ENCODE measurements at regions not wholly inside any gene's neighbourhood (a gene's known extent, or its start where the extent isn't known, plus 50 kb on each side); places are given as distances from the start of the nearest gene placed in this dataset.

DNA sequence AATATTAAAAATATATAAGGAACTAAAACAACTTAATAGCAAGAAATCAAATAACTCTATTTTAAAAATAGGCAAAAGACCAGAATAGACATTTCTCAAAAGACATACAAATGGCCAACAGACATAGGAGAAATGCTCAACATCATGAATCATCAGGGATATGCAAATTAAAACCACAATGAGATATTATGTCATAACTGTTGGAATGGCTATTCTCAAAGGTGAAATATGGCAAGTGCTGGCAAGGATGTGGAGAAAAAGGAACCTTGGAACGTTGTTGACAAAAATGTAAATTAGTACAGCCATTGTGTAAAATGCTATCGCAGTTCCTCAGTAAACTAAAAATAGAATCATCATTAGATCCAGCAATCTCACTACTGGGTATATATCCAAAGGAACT lies 468.5 kb downstream of the NFIB start:
- no peak overlapping the region for H3K9ac ChIP-seq (ENCODE audit: low read length)
- H3K79me1 ChIP-seq (ENCODE audit: low read length): no peaks in the 10 kb centered on the region
- H2AFZ ChIP-seq (ENCODE audit: insufficient read depth, low read length, poor library complexity): no peak overlapping the region
- H4K8ac ChIP-seq (ENCODE audit: low read depth, low read length): no peak overlapping the region
- no peak overlapping the region for H4K91ac ChIP-seq (ENCODE audit: low read depth, low read length)
- H3K23ac ChIP-seq (ENCODE audit: low read length): no peak overlapping the region
- no peaks in the 10 kb centered on the region for H3K9me3 ChIP-seq (ENCODE audit: insufficient read depth, low read depth, low read length)
- no peak overlapping the region for H2BK5ac ChIP-seq (ENCODE audit: low read depth, low read length, poor library complexity)
- no peaks in the 10 kb centered on the region for H3K36me3 ChIP-seq (ENCODE audit: control insufficient read depth in 1 of 2, insufficient read depth in 2 of 2, low read length in 2 of 2)
- H3K79me2 ChIP-seq (ENCODE audit: control insufficient read depth, insufficient read depth, low read length, poor library complexity): no peaks in the 10 kb centered on the region
- no peak overlapping the region for H4K12ac ChIP-seq (ENCODE audit: low read depth, low read length)
- no peak overlapping the region for H3K18ac ChIP-seq (ENCODE audit: low read length)
- H2BK120ac ChIP-seq (ENCODE audit: insufficient read depth, low read length, poor library complexity): no peak overlapping the region
- no peak for DNase-seq
- H2AK5ac ChIP-seq (ENCODE audit: low read length): no peak overlapping the region
- H3K27ac ChIP-seq (ENCODE audit: low read depth, low read length): no peak overlapping the region
- H2BK12ac ChIP-seq (ENCODE audit: low read length): no peak overlapping the region
- H3K4me3 ChIP-seq (ENCODE audit: low read depth, low read length): no peak overlapping the region
- H3K4me1 ChIP-seq (ENCODE audit: control insufficient read depth in 1 of 2, insufficient read depth in 2 of 2, low read length in 2 of 2): peaks cover 3 to 5% of the 10 kb centered on the region in 2 experiments
- no peaks in the 10 kb centered on the region for H3K27me3 ChIP-seq (ENCODE audit: insufficient read depth, low read length)
- no peak overlapping the region for H3K14ac ChIP-seq (ENCODE audit: low read length)
- WGBS (ENCODE audit: extremely low coverage, insufficient coverage, insufficient read length): no CpG with 5 or more reads among the region's 2 CpGs
- H3K4ac ChIP-seq (ENCODE audit: low read depth, low read length): no peak overlapping the region
- no peak overlapping the region for H3K4me2 ChIP-seq (ENCODE audit: low read length)

DNA sequence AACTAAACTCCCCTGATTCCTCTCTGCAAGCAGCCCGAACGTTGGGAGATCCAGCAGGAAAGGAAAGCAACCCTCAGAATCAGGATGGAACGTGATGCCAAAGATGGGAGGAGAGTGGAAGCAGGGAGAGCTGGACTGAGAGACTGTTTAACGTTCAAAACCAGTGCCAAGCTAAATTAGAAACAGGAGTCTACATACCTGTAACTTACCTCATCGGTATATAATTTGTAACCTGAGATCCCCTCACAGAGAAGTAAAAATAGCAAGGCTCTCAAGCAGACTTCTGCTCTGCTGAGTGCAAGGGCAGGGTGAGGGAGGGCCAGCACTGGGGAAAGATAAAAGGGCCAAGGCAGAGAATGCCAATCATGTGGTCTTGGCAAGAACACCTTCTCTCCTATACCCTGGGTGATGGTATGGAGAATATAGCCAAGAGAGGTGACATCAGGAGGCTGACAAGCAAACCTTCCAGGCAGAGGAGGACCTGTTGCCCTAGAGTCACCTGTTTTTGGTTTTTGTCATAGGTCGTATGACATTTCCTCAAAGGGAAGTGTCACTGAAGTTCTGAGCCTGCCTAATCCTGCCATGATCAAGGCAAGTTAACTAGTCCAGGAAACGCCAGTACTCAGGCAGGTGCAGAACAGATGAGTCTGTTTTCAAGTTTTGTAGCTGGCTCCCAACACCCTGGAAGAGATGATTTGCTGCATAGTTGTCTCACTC lies 472.0 kb downstream of the NFIB start:
- Histone ChIP-seq H4K91ac (ENCODE audit: low read depth, low read length) (no peak overlapping the region), H2BK12ac (ENCODE audit: low read length) (no peak overlapping the region), H3K36me3 (ENCODE audit: control insufficient read depth in 1 of 2, insufficient read depth in 2 of 2, low read length in 2 of 2) (no peaks in the 10 kb centered on the region), H2BK5ac (ENCODE audit: low read depth, low read length, poor library complexity) (no peak overlapping the region), H2AK5ac (ENCODE audit: low read length) (no peak overlapping the region), H3K9ac (ENCODE audit: low read length) (no peak overlapping the region), H3K27ac (ENCODE audit: low read depth, low read length) (no peak overlapping the region), H3K23ac (ENCODE audit: low read length) (no peak overlapping the region), H4K8ac (ENCODE audit: low read depth, low read length) (no peak overlapping the region), H2BK120ac (ENCODE audit: insufficient read depth, low read length, poor library complexity) (no peak overlapping the region), H3K79me2 (ENCODE audit: control insufficient read depth, insufficient read depth, low read length, poor library complexity) (no peaks in the 10 kb centered on the region), H3K79me1 (ENCODE audit: low read length) (no peaks in the 10 kb centered on the region), H3K4ac (ENCODE audit: low read depth, low read length) (no peak overlapping the region), H3K14ac (ENCODE audit: low read length) (no peak overlapping the region), H3K18ac (ENCODE audit: low read length) (no peak overlapping the region), H3K4me3 (ENCODE audit: low read depth, low read length) (no peak overlapping the region), H4K12ac (ENCODE audit: low read depth, low read length) (no peak overlapping the region), H3K4me2 (ENCODE audit: low read length) (peak overlapping the region; percentile 2), H3K27me3 (ENCODE audit: insufficient read depth, low read length) (no peaks in the 10 kb centered on the region), H3K4me1 (ENCODE audit: control insufficient read depth in 1 of 2, insufficient read depth in 2 of 2, low read length in 2 of 2) (peaks cover 3 to 5% of the 10 kb centered on the region in 2 experiments), H3K9me3 (ENCODE audit: insufficient read depth, low read depth, low read length) (no peaks in the 10 kb centered on the region), H2AFZ (ENCODE audit: insufficient read depth, low read length, poor library complexity) (no peak overlapping the region)
- DNase-seq: no peak
- no CpG with 5 or more reads among the region's 7 CpGs for WGBS (ENCODE audit: extremely low coverage, insufficient coverage, insufficient read length)

DNA sequence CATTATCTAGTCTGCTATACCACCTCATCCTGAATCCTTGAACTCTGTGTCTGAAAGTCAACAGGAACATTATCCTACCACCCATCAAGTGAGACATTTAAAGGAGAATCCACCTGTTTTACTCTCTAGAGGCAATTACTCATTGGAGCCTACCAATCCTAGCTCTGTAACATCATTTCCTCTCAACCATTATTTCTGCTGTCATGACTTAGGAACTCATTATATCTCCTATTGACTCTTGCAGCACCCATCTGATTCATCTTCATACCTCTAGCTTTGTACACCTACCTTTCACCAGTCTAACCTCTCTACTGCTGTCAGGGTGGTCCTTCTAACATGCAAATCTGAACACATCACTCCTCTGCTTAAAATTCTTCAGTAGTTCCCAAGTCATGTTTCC lies 481.5 kb downstream of the NFIB start:
- H3K4me2 ChIP-seq (ENCODE audit: low read length): no peak overlapping the region
- H3K27me3 ChIP-seq (ENCODE audit: insufficient read depth, low read length): no peaks in the 10 kb centered on the region
- no peak overlapping the region for H2BK120ac ChIP-seq (ENCODE audit: insufficient read depth, low read length, poor library complexity)
- H2BK5ac ChIP-seq (ENCODE audit: low read depth, low read length, poor library complexity): no peak overlapping the region
- no peak for DNase-seq
- no peak overlapping the region for H3K4ac ChIP-seq (ENCODE audit: low read depth, low read length)
- no peaks in the 10 kb centered on the region for H3K4me1 ChIP-seq (ENCODE audit: control insufficient read depth in 1 of 2, insufficient read depth in 2 of 2, low read length in 2 of 2)
- H4K12ac ChIP-seq (ENCODE audit: low read depth, low read length): no peak overlapping the region
- no peak overlapping the region for H3K23ac ChIP-seq (ENCODE audit: low read length)
- no peaks in the 10 kb centered on the region for H3K79me2 ChIP-seq (ENCODE audit: control insufficient read depth, insufficient read depth, low read length, poor library complexity)
- no peak overlapping the region for H4K8ac ChIP-seq (ENCODE audit: low read depth, low read length)
- H3K9me3 ChIP-seq (ENCODE audit: insufficient read depth, low read depth, low read length): peaks cover 8% of the 10 kb centered on the region
- no peak overlapping the region for H3K18ac ChIP-seq (ENCODE audit: low read length)
- no peak overlapping the region for H2AFZ ChIP-seq (ENCODE audit: insufficient read depth, low read length, poor library complexity)
- no peaks in the 10 kb centered on the region for H3K36me3 ChIP-seq (ENCODE audit: control insufficient read depth in 1 of 2, insufficient read depth in 2 of 2, low read length in 2 of 2)
- no peaks in the 10 kb centered on the region for H3K79me1 ChIP-seq (ENCODE audit: low read length)
- H2AK5ac ChIP-seq (ENCODE audit: low read length): no peak overlapping the region
- H3K4me3 ChIP-seq (ENCODE audit: low read depth, low read length): no peak overlapping the region
- no peak overlapping the region for H3K9ac ChIP-seq (ENCODE audit: low read length)
- H2BK12ac ChIP-seq (ENCODE audit: low read length): no peak overlapping the region
- H3K27ac ChIP-seq (ENCODE audit: low read depth, low read length): no peak overlapping the region
- H4K91ac ChIP-seq (ENCODE audit: low read depth, low read length): no peak overlapping the region
- no peak overlapping the region for H3K14ac ChIP-seq (ENCODE audit: low read length)

DNA sequence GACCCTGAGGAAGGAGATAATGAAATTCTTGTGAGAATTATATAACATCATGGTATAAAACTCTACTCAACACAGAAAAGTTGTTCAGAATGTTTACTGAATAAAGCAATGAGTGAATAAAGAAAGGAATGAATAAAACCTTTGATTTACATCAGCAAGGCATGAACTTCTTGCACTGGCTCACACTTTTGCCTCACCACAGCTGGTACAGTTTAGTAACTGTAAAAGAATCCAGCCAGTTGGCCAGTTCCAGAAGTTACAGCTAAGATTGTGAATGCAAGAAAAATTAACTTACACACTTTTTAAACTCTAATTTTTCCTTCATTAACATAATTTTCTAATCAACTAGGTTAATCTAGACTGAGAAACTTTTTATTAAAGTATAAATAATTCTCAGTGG lies 490.9 kb downstream of the NFIB start:
- H4K8ac ChIP-seq (ENCODE audit: low read depth, low read length): no peak overlapping the region
- H3K79me1 ChIP-seq (ENCODE audit: low read length): no peaks in the 10 kb centered on the region
- no peak overlapping the region for H4K91ac ChIP-seq (ENCODE audit: low read depth, low read length)
- H2BK5ac ChIP-seq (ENCODE audit: low read depth, low read length, poor library complexity): no peak overlapping the region
- no peaks in the 10 kb centered on the region for H3K79me2 ChIP-seq (ENCODE audit: control insufficient read depth, insufficient read depth, low read length, poor library complexity)
- H3K18ac ChIP-seq (ENCODE audit: low read length): no peak overlapping the region
- no peak overlapping the region for H2BK12ac ChIP-seq (ENCODE audit: low read length)
- H3K23ac ChIP-seq (ENCODE audit: low read length): no peak overlapping the region
- H2AK5ac ChIP-seq (ENCODE audit: low read length): no peak overlapping the region
- H3K4me3 ChIP-seq (ENCODE audit: low read depth, low read length): no peak overlapping the region
- no peaks in the 10 kb centered on the region for H3K27me3 ChIP-seq (ENCODE audit: insufficient read depth, low read length)
- H2BK120ac ChIP-seq (ENCODE audit: insufficient read depth, low read length, poor library complexity): no peak overlapping the region
- no peak overlapping the region for H2AFZ ChIP-seq (ENCODE audit: insufficient read depth, low read length, poor library complexity)
- H3K4me2 ChIP-seq (ENCODE audit: low read length): no peak overlapping the region
- no peak overlapping the region for H3K4ac ChIP-seq (ENCODE audit: low read depth, low read length)
- no peak overlapping the region for H3K27ac ChIP-seq (ENCODE audit: low read depth, low read length)
- no peaks in the 10 kb centered on the region for H3K4me1 ChIP-seq (ENCODE audit: control insufficient read depth in 1 of 2, insufficient read depth in 2 of 2, low read length in 2 of 2)
- H3K9ac ChIP-seq (ENCODE audit: low read length): no peak overlapping the region
- H3K14ac ChIP-seq (ENCODE audit: low read length): no peak overlapping the region
- no peaks in the 10 kb centered on the region for H3K9me3 ChIP-seq (ENCODE audit: insufficient read depth, low read depth, low read length)
- no peak for DNase-seq
- H3K36me3 ChIP-seq (ENCODE audit: control insufficient read depth in 1 of 2, insufficient read depth in 2 of 2, low read length in 2 of 2): no peaks in the 10 kb centered on the region
- H4K12ac ChIP-seq (ENCODE audit: low read depth, low read length): no peak overlapping the region
